HG02642 (cell line): ENCODE measurements at regions not wholly inside any gene's neighbourhood (a gene's known extent, or its start where the extent isn't known, plus 50 kb on each side); places are given as distances from the start of the nearest gene placed in this dataset.
"Not testable (repeated sequence)": the region's sequence is repeated elsewhere in the genome, so short reads cannot be mapped to it uniquely, and the experiment has no call there.

Experiments
- ATAC-seq: cut with Tn5 transposase; IDR thresholded peaks from one replicate; pipeline ENCODE4 v1.9.1; 2021; ENCODE audit warnings: mild to moderate bottlenecking; ENCODE audit not compliant: unreplicated experiment, poor library complexity

DNA sequence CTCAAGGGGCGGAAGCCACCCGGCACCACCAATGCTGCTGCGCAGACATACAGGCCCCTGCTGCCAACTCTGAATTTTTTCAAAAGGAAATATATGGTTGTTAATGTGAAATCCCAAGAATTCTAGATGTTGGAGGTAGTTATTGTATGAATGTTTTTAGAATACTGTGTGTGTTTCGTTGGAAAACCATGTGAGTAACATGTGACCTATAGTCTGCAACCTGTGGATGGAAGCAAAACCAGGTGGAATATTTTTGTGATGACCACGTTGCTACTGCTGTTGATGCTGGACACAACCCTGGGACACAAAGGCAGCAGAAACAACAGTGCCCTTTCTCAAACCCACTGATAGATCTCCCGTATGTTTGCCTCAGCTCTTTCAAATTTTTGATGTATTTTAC is 376.3 kb upstream of the SALL1 start:
- ATAC-seq: no peak

DNA sequence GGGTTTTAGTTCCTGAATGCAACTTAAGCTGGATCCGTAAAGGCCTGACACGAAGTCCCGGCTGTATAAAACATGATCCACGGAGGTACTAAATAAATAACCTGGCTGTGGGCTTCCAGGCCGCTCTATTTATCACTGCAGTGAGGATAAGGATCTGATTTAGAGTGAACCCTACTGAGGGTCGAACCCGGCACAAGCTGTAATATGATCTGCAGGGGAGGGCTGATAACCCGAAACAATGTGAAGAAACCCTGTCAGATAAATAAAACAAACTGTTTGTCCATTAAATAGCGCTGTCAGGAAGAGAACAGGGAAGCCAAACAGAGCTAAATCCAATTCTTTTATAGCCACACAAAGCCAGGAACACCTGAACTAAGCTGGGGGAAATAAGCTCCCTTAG is 375.6 kb upstream of the SALL1 start:
- ATAC-seq: no peak

DNA sequence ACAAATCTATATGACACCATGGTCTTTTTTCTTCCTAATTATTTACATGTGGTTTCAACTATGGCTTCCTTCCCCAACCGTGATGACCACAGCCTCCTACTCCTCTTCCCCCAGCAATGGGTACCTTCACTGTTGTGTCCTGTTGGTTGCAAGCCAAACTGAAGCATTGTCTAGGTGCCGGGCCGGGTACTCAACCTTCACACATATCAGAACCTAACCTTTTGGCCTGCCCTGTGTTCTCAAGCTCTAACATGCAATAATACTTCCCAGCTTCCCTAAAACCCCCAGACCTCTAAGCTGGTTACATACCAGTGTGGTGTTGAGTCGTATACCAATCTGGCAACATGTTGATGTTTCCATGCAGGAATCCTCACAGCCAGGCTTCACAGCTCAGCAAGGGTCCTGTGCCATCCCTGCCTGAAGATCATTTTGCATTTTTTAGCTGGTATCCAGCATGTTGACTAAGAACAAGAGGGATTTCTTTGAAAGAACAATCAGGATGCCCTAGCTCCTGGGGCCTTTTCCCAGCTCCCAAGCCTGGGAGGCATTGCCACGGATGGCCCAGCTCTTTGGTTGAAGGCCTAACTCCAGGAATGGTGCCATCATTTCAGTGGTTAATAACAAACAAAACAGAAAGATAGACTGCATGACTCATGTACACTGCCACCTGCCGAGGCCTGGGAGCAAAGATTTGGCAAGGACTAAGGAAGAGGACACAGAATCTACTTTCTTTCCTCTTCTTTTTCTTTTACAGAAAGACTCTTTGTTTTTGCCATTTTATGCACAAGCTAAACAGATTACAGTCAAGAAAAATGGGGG is 373.7 kb upstream of the SALL1 start:
- no peak for ATAC-seq

DNA sequence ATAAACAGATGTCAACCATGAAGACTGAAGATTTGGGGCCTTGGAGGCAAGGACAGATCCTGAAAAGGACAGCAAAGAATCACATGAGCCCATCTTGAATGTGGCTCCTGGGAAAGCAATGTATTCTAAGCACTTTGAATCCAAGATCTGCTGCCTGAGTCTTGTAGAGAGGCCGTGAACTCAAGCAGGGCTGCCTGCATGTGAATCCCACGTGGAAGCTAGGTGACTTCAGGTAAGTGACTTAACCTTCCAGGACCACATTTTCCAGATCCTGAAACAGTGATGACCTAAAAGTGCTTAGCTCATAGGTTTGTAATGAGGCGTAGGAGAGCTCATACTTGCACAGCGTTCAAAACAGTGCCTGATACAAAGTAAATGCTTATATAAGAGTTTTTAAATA is 373.0 kb upstream of the SALL1 start:
- ATAC-seq: no peak

DNA sequence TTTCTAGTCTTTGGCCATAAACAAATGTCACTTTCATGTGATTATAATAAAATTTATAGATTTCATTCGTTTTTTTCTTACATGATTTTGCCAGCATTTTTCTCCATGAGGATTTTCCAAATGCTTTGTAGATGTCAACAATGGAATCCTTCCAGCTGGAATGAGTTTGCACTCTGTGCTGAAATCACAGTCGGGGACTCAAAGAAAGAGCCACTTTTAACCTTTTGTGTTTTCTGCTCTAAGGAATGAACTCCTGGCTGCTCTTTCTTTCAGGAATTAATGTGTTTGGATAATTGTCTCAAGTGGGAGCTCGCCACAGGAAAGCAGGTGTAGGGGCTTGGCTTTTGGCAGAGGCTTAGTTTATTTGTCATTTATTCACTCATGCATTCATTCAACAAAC is 372.3 kb upstream of the SALL1 start:
- no peak for ATAC-seq

DNA sequence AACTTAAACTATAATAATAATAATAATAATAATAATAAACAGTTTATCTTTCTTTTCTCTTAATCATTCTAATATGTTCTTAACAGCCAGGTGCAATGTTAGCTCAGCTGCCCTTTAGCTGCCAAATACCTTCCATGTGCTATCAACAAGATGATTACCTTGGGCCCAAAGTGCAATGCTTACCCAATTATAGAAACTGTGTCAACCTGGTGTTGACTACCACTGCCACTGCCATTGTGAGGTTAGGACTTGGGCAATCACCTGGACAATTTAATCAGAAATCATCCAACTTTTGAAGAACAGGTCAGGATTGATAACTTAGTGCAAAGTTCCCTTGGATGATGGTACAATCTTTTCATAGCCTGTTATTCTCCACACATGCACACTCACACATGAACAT is 371.8 kb upstream of the SALL1 start:
- ATAC-seq: no peak

DNA sequence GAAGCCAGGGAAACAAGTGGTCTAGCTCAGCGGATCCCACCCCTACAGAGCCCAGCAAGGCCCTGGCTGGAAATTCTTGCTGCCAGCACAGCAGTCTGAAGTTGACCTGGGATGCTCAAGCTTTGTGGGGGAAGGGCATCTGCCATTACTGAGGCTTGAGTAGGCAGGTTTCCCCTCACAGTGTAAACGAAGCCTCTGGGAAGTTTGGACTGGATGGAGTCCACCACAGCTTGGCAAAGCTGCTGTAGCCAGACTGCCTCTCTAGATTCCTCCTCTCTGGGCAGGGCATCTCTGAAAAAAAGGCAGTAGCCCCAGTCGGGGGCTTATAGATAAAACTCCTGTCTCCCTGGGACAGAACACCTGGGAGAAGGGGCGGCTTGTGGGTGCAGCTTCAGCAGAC is 365.9 kb upstream of the SALL1 start:
- ATAC-seq: not testable (repeated sequence)

DNA sequence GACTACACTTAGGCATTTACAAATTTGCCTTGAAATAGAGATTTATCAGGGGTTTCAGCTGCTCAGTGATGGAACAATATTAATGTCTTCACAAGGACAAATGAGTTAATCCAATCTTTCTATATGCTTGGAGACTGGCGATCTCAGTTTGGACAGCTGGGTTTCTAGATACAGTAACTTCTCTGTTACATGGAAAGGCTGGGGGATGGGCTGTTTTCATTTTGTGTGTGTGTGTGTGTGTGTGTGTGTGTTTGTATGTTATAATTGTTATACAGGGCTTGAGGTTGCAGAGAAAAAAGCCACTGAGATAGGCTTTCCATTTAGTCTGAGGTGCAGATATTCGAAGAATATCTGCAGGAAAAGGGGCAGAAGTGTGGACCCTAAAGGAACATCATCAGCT is 359.3 kb upstream of the SALL1 start:
- ATAC-seq: no peak

DNA sequence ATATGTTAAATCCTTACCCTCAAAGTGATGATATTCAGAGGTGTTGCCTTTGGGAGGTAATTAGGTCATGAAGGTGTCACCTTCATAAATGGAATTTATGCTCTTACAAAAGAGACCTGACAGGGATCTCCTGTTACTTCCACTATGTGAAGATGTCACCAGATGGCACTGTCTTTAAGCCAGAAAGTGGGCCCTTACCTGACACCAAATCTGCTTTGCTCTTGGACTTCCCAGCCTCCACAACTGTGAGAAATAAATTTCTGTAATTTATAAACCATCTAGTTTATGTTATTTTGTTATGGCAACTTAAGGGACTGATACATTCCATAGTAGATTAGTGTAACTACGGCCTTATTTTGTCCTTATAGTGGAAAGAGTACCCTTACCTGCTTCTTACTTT is 358.3 kb upstream of the SALL1 start:
- no peak for ATAC-seq

DNA sequence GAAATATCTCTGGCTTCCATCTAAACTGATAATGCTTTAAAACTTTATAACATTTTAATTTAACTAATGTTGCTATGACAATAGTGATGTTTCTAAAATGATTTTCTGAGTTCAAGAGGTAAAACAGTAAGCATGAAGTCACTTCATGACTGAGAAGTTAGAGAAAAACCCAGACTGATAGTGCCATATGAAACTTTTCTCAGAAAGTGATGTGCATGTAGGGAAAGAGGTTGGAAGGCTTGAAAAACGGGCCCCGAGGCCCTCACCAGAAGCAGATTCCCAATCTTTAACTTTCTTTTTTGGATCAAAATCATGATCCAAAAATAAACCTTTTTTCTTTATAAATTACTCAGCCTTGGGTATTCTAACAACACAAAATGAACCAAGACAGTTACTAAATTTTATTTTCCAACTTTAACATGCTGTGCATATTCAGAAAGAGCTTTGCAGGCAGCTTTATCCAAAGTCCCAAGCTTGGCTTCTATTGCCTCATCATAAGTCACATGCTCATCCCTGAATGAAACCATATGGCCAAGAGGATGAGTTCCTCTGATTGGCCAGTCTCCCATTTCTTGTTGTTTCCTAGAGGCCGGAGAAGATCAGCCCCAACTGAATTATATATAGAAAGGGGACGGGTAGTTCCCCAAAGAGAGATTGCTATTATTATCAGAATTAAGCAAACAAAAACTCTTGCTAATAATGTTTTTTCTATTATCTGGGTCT is 357.6 kb upstream of the SALL1 start:
- no peak for ATAC-seq

DNA sequence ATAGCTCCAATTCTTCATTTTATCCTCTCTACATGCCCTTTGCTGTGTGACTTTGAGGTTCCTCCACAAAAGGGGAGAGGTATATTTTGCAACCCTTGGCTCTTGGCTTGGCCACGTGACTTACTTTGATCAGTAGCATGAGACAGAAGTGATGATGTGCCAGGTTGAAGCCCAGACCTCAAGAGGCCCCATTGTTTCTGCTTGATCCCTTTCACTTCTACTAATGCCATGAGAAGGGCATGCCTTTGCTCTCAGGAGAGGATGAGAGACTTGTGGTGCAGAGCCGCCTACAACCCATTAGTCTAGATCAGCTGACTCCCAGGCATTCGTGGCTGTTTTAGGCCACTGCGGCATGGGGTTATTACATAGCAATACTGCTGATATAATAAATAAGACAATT is 356.2 kb upstream of the SALL1 start:
- ATAC-seq: no peak

DNA sequence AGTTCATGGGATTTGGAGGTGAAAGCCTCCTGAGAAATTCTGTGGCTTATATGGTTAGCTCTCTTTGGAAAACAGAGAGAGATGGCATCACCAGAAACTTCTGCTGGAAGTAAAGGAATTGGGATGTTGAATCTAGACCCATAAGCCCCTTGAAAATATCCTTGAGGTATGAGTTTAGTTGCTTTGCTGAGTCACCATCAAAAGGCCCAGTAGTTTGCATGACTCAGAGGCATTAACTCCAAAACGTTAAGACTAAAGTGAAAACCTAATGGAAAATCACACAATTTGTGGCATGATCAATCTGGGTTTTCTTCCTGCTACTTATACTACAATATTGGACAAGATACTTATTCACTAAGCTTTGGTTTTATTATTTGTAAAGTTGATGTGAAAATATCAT is 349.2 kb upstream of the SALL1 start:
- no peak for ATAC-seq

DNA sequence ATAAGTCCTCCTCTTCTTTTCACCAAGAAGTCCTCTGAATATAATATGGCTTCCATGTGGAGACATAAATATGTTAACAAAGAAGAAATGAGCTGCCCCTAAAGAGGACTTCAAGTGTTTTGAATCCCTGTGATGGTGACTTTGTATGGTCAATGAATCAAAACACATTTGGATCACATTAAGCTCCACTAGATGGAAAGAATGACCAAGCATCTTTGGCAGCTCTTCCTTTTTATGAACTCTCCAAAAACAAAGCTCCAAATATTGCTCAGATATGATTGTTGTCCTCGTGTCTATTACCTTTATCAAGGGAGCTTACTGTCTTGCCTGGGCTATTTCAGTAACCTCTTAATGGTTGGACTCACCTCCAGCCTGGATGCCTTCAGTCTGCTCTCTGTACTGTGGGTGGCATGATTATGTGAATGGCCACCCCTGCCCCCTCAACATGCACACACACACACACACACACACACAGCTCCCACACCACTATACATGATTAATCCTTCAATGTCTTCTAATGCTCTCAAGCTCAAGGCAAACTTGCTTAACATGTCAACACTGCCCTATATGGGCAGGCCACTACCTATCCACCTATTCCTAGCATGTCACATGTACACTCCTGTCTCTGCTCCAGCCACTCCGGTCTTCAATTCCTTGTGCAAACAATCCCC is 346.6 kb upstream of the SALL1 start:
- no peak for ATAC-seq

DNA sequence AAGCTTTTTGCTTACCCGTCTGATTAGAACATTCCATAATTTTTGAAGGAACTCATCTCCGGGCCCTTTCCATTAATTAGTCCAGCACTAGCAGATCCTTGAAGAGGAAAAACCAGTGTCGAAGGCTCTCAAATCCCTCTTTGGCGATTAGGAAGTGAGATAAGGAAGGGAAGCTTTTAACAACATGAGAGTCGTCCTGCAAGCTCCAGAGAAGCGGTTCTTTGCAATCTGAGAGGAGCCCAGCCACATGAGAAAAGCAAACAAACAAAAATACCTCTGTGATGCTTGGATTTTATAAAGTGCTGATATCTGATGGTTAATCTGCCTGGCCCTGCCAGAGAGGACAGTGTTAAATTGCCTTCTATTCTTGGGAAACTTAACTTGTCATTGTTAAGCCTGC is 339.8 kb upstream of the SALL1 start:
- ATAC-seq: no peak

DNA sequence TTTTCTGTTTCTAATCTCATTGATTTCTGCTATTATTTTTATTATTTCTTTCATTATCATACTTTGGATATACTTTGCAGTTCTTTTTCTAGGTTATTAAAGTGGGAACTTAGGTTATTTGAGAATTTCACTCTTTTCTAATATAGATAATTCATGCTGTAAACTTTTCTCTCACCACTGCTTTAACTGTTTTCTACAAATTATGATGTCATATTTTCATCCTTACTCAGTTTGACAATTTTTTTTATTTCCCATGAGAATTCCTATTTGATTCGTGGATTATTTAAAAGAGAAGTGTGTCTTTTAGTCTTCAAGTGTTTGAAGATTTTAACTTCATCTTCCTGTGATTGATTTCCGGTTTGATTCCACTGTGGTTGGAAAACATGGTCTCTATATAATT is 336.8 kb upstream of the SALL1 start:
- ATAC-seq: no peak

DNA sequence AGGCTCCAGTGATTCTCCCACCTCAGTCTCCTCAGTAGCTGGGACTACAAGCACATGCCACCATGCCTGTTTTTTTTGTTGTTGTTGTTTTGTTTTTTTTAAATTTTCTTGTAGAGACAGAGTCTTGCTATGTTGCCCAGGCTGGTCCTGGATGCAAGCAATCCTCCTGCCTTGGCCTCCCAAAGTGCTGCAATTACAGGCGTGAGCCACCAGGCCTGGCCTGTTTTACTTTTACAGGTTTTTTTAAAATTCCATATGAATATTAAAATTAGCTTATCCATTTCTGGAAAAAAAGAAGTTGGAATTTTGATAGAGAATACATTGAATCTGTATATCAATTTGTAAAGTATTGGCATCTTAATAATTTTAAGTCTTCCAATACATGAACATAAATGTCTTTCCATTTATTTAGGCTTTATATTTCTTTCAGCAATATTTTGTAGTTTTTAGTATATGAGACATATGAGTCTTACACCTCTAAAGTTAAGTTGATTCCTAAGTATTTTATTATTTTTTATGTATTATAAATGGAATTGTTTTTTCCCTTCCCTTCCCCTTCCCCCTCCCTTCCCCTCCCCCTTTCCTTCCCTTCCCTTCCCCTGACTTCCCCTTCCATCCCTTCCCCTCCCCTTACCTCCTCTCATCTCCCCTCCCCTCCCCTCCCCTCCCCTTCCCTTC is 323.5 kb upstream of the SALL1 start:
- no peak for ATAC-seq

DNA sequence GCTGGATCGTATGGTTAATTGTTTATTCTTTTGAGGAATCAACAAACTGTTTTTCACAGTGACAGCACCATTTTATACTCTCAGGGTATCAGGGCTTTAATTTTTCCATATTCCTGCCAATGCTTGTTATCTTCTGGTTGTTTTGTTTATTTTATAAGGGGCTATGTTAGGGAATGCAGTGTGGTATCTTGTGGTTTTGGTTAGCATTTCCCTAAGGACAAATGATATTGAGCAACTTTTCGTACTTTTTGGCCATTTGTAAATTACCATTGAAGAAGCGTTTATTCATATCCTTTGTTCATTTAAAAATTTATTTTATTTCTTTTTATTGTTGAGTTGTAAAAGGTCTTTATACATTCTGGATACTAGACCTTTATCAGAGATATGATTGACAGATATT is 322.0 kb upstream of the SALL1 start:
- no peak for ATAC-seq

DNA sequence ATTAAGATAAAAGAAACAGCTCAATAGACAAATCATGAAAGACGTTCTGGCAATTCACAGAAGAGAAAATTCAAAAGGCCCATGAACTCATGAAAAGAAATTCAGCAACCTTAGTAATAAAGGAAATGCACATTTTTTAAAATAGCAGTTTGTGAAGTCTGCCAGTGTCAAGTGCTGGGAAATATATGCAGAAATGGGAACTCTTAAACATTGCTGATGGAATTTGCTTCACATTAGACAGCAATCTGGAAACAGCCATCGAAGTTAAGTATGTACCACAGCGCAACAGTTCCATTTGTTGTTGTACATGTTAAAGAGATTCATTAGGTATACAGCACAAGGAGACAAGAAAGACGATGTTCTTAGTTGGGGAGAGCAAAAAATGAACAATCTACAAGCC is 319.4 kb upstream of the SALL1 start:
- no peak for ATAC-seq

DNA sequence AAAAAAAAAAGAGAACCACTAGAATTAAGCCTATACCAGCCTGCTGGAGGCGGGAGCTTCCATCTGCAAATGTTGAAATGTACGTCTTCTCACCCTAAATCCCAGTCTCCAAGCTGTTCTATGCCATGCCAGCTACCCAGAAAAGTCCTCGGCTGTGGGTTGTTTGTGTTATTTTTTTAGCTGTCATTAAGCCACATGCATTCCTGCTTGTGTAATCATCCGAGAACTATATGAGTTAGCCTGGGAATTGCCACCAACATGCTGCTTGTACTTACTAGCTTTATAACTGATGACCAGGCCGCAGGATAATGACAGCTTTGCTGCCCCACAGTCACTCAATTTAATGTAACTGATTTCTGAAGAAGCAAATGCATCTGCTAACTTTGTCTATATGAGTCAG is 313.9 kb upstream of the SALL1 start:
- no peak for ATAC-seq

DNA sequence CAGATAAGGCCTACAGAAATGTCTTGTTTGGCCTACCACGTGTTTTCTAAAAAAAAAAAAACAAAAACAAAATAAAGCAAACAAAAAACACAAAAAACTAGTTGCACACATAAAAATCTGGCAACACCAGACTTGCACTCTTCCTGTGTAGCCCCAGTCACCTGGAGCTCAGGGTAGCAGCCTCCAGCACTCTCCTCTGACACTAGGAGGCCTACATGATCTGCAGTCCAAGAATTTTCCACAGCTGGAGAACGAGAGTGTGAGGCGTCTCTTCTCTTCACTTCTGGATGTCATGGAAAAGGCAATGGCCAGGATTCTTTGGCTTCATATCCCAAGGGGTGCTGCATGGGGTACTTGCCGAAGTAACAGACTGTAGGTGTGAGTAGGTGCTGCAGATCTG is 310.2 kb upstream of the SALL1 start:
- no peak for ATAC-seq
